H1 (cell line): ENCODE measurements at regions not wholly inside any gene's neighbourhood (a gene's known extent, or its start where the extent isn't known, plus 50 kb on each side); places are given as distances from the start of the nearest gene placed in this dataset.

Source experiments
- CTCF ChIA-PET: fragments of 300-600 bp; sonication (Branson Sonifier 250); formaldehyde crosslinking; loops from one replicate; lab custom pipeline; 2021; ENCODE audit not compliant: partially characterized antibody; lab: Charles Lee
- POLR2A ChIA-PET: fragments of 300-600 bp; sonication (Branson Sonifier 250); formaldehyde crosslinking; loops from one replicate; lab custom pipeline; 2021; ENCODE audit warnings: inconsistent platforms; ENCODE audit not compliant: partially characterized antibody; lab: Charles Lee
- DNase-seq, 2 experiments: peaks; one replicate each; pipeline versions ENCODE4 v3.0.0 to v3.0.0-alpha.2; 2010 to 2022; ENCODE audit warnings: low spot score in 2 of 2, low read depth in 1 of 2, mixed read lengths in 1 of 2
- FAIRE-seq: peaks from 2 replicates; lab custom pipeline; 2011; peaks lifted over from hg19 to GRCh38; lab: Jason Lieb, UNC
- H2AFZ ChIP-seq: 2 replicates; pipeline ENCODE4 v1.8.1; 2012; ENCODE audit warnings: low read length, inconsistent platforms
- H2AK5ac ChIP-seq: 2 replicates; pipeline ENCODE4 v1.6.1; 2013; ENCODE audit warnings: low read depth, low read length
- H2BK120ac ChIP-seq: replicated peaks from 2 replicates; pipeline ENCODE3; 2013; ENCODE audit warnings: low read depth, low read length, inconsistent platforms
- H2BK12ac ChIP-seq: 2 replicates; pipeline ENCODE4 v1.6.1; 2013; ENCODE audit warnings: low read depth, low read length
- H2BK15ac ChIP-seq: 2 replicates; pipeline ENCODE4 v1.6.1; 2013; ENCODE audit warnings: low read length
- H2BK20ac ChIP-seq: 2 replicates; pipeline ENCODE4 v1.6.1; 2013; ENCODE audit warnings: low read length
- H2BK5ac ChIP-seq: 2 replicates; pipeline ENCODE4 v1.6.1; 2013; ENCODE audit warnings: low read depth, low read length
- H3K14ac ChIP-seq: 2 replicates; pipeline ENCODE4 v1.6.1; 2013; ENCODE audit warnings: inconsistent platforms; ENCODE audit not compliant: insufficient read length
- H3K18ac ChIP-seq: 2 replicates; pipeline ENCODE4 v1.6.1; 2013; ENCODE audit warnings: low read length; ENCODE audit errors: extremely low read depth
- H3K23ac ChIP-seq: 2 replicates; pipeline ENCODE4 v1.6.1; 2013; ENCODE audit warnings: inconsistent platforms; ENCODE audit not compliant: insufficient read length
- H3K23me2 ChIP-seq: 2 replicates; pipeline ENCODE4 v1.6.1; 2013; ENCODE audit warnings: low read depth, low read length
- H3K27ac ChIP-seq: 2 replicates; pipeline ENCODE4 v1.6.1; 2011; ENCODE audit warnings: low read depth, low read length, inconsistent platforms
- H3K27me3 ChIP-seq, 4 experiments: replicated peaks in 1 of 4; 1 replicate in 1 of 4; 2 replicates in 3 of 4; pipeline versions ENCODE4 v1.6.1 to v1.8.1; 2011 to 2013; ENCODE audit warnings: low read length in 3 of 4, mild to moderate bottlenecking in 3 of 4, inconsistent platforms in 2 of 4, mixed read lengths in 2 of 4, moderate library complexity in 1 of 4; ENCODE audit not compliant: control insufficient read depth in 3 of 4, insufficient read depth in 3 of 4; ENCODE audit errors: extremely low read depth in 1 of 4
- H3K36me3 ChIP-seq, 4 experiments: 2 replicates each; pipeline versions ENCODE4 v1.6.1 to v1.8.1; 2011 to 2013; ENCODE audit warnings: mild to moderate bottlenecking in 4 of 4, low read length in 3 of 4, moderate library complexity in 2 of 4, control low read depth in 1 of 4, inconsistent platforms in 1 of 4; ENCODE audit not compliant: insufficient read depth in 4 of 4, control insufficient read depth in 2 of 4
- H3K4ac ChIP-seq: replicated peaks from 2 replicates; pipeline ENCODE3; 2013; ENCODE audit warnings: low read length, low read depth, mixed read lengths, inconsistent platforms; ENCODE audit not compliant: insufficient read length
- H3K4me1 ChIP-seq, 4 experiments: replicated peaks in 1 of 4; 1 replicate in 1 of 4; 2 replicates in 3 of 4; pipeline versions ENCODE4 v1.6.1 to v1.8.1; 2011 to 2013; ENCODE audit warnings: low read length in 3 of 4, inconsistent platforms in 2 of 4, mixed read lengths in 1 of 4; ENCODE audit not compliant: insufficient read depth in 4 of 4, control insufficient read depth in 3 of 4
- H3K4me2 ChIP-seq, 2 experiments: 2 replicates each; pipeline versions ENCODE4 v1.6.1 to v1.8.1; 2011 to 2013; ENCODE audit warnings: low read depth in 2 of 2, low read length in 2 of 2, control low read depth in 1 of 2, inconsistent platforms in 1 of 2, mild to moderate bottlenecking in 1 of 2; ENCODE audit not compliant: insufficient read depth in 1 of 2
- H3K4me3 ChIP-seq, 4 experiments: fragments of 200-600, 300-600 bp in 1 of 4; sonication (generic), shearing (Covaris generic), sonication (Bioruptor Twin) in 1 of 4; 2 replicates each; pipeline versions ENCODE4 v1.5.1 to v1.8.1; 2011 to 2016; ENCODE audit warnings: low read length in 4 of 4, low read depth in 3 of 4, control low read depth in 2 of 4, inconsistent platforms in 2 of 4, mild to moderate bottlenecking in 2 of 4, mixed read lengths in 1 of 4, moderate library complexity in 1 of 4; ENCODE audit not compliant: insufficient read depth in 2 of 4; ENCODE audit errors: extremely low read depth in 1 of 4
- H3K56ac ChIP-seq: replicated peaks from 2 replicates; pipeline ENCODE3; 2013; ENCODE audit warnings: low read depth, mild to moderate bottlenecking, mixed read lengths, low read length, inconsistent platforms; ENCODE audit not compliant: insufficient read length
- H3K79me1 ChIP-seq: 2 replicates; pipeline ENCODE4 v1.6.1; 2013; ENCODE audit warnings: low read depth, low read length, control low read depth
- H3K79me2 ChIP-seq, 2 experiments: 2 replicates each; pipeline versions ENCODE4 v1.6.1 to v1.8.1; 2012 to 2013; ENCODE audit warnings: low read length in 2 of 2, mild to moderate bottlenecking in 2 of 2, inconsistent platforms in 1 of 2; ENCODE audit not compliant: insufficient read depth in 2 of 2, control insufficient read depth in 1 of 2
- H3K9ac ChIP-seq, 4 experiments: replicated peaks in 1 of 4; 1 replicate in 1 of 4; 2 replicates in 3 of 4; pipeline versions ENCODE4 v1.6.1 to v1.8.1; 2011 to 2013; ENCODE audit warnings: low read depth in 3 of 4, low read length in 3 of 4, control low read depth in 2 of 4, mild to moderate bottlenecking in 2 of 4, moderate library complexity in 2 of 4, inconsistent platforms in 1 of 4; ENCODE audit errors: extremely low read depth in 1 of 4
- H3K9me3 ChIP-seq, 2 experiments: 2 replicates each; pipeline versions ENCODE4 v1.6.1 to v1.8.1; 2012 to 2013; ENCODE audit warnings: mild to moderate bottlenecking in 2 of 2, moderate library complexity in 2 of 2, control low read depth in 1 of 2, inconsistent platforms in 1 of 2, low read depth in 1 of 2, low read length in 1 of 2, mixed read lengths in 1 of 2; ENCODE audit not compliant: insufficient read depth in 2 of 2
- H4K20me1 ChIP-seq, 2 experiments: replicated peaks in 1 of 2; 2 replicates each; pipeline versions ENCODE3 to v1.8.1; 2011 to 2013; ENCODE audit warnings: inconsistent platforms in 2 of 2, low read length in 2 of 2, mild to moderate bottlenecking in 1 of 2; ENCODE audit not compliant: insufficient read depth in 2 of 2, control insufficient read depth in 1 of 2
- H4K5ac ChIP-seq: 2 replicates; pipeline ENCODE4 v1.6.1; 2013; ENCODE audit warnings: low read length, low read depth, mixed read lengths, inconsistent platforms; ENCODE audit not compliant: insufficient read length
- H4K8ac ChIP-seq: 2 replicates; pipeline ENCODE4 v1.8.0; 2013; ENCODE audit warnings: mild to moderate bottlenecking, moderate library complexity, low read length, inconsistent platforms; ENCODE audit not compliant: insufficient read depth; ENCODE audit errors: extremely low read depth
- H4K91ac ChIP-seq: replicated peaks from 2 replicates; pipeline ENCODE3; 2013; ENCODE audit warnings: low read length, mixed read lengths, inconsistent platforms; ENCODE audit not compliant: insufficient read length
- EZH2 ChIP-seq: fragments of 200-600 bp; sonication (generic); IDR thresholded peaks from 2 replicates; pipeline ENCODE4 v1.7.1; 2012; ENCODE audit warnings: low read depth, mild to moderate bottlenecking, moderate library complexity, low read length, inconsistent platforms; ENCODE audit not compliant: severe bottlenecking
- JUN ChIP-seq: IDR thresholded peaks from 2 replicates; pipeline ENCODE4 v1.6.1; 2011; ENCODE audit warnings: low read depth, mild to moderate bottlenecking, improper control_type of control experiment, low read length
- WGBS, 2 experiments: shearing (Covaris generic) in 1 of 2; methylation state at CpG; one replicate each; pipeline versions ENCODE4 v1.1.6 to v1.1.7; 2013 to 2015; ENCODE audit warnings: low lambda C conversion rate in 2 of 2, mixed read lengths in 2 of 2, inconsistent platforms in 1 of 2, low coverage in 1 of 2, missing lambda C conversion rate in 1 of 2; ENCODE audit not compliant: insufficient replicate concordance in 2 of 2, insufficient coverage in 1 of 2, insufficient read length in 1 of 2; ENCODE audit errors: extremely low coverage in 1 of 2, missing lambda C conversion rate in 1 of 2; 5-methylcytosine and 5-hydroxymethylcytosine counted together

- CTCF ChIA-PET, result interaction anchor here (1.6 kb wide), 1 partner anchor 9 kb away, joined by 5 read pairs; no protein-coding TSS in a partner anchor
- Histone ChIP-seq H3K23me2 (no peaks in the 10 kb centered on the region), H3K9me3 (no peaks in the 10 kb centered on the region), H3K4me1 (peaks cover 0 to 2% (median 0%) of the 10 kb centered on the region in 4 experiments; a peak in 1 of 7 replicates), H3K4me3 (no peak overlapping the region), H2BK12ac (no peak overlapping the region), H2BK5ac (no peak overlapping the region), H3K9ac (no peak overlapping the region), H4K8ac (no peak overlapping the region), H2AFZ (no peak overlapping the region), H3K4me2 (no peak overlapping the region), H3K36me3 (no peaks in the 10 kb centered on the region), H4K91ac (no peak overlapping the region), H4K5ac (no peak overlapping the region), H3K18ac (no peak overlapping the region), H2BK120ac (no peak overlapping the region), H4K20me1 (no peaks in the 10 kb centered on the region), H3K56ac (no peak overlapping the region), H3K27me3 (no peaks in the 10 kb centered on the region), H3K27ac (no peak overlapping the region), H2BK15ac (no peak overlapping the region), H2BK20ac (no peak overlapping the region), H3K23ac (no peak overlapping the region), H3K79me2 (no peaks in the 10 kb centered on the region), H2AK5ac (no peak overlapping the region), H3K79me1 (no peaks in the 10 kb centered on the region), H3K14ac (no peak overlapping the region), H3K4ac (no peak overlapping the region)
- DNase-seq (no peak), FAIRE-seq (no peak)
- 82% methylated on average over 4 of the region's 4 CpGs; no CpG with 5 or more reads in 1 of the 2 experiments for WGBS, 2 experiments
- POLR2A ChIA-PET, result no interaction called here
- TF ChIP-seq JUN (no peak), EZH2 (no peak)
These were observed 1075.0 kb downstream of the TTLL7 start for GRCh38 chr1:82923931-82924330.
